ENCODE measurements at regions not wholly inside any gene's neighbourhood (a gene's known extent, or its start where the extent isn't known, plus 50 kb on each side); places are given as distances from the start of the nearest gene placed in this dataset.

- no peak overlapping the region for H3K4me3 Mint-ChIP-seq
- no peaks in the 10 kb centered on the region for H3K27me3 Mint-ChIP-seq
- no peak overlapping the region for H3K27ac Mint-ChIP-seq
- no peak for DNase-seq
- H3K4me1 Mint-ChIP-seq: peaks cover 3% of the 10 kb centered on the region
- peaks cover 16% of the 10 kb centered on the region for H3K9me3 Mint-ChIP-seq
- peaks cover 4% of the 10 kb centered on the region for H3K36me3 Mint-ChIP-seq
Measured at GRCh38 chr19:5204212-5204611, 136.4 kb downstream of the PTPRS start.
